Prostate gland (tissue), 2 donors: ENCODE measurements at regions not wholly inside any gene's neighbourhood (a gene's known extent, or its start where the extent isn't known, plus 50 kb on each side); places are given as distances from the start of the nearest gene placed in this dataset.

Source experiments
- DNase-seq: peaks from one replicate; pipeline ENCODE4 v3.0.0-alpha.2; 2019; ENCODE audit warnings: low spot score
- H3K27ac ChIP-seq, 2 donors: fragments of 200-600 bp; sonication (generic); 2 replicates each; pipeline ENCODE4 v1.5.1; 2017 to 2019
- H3K27me3 ChIP-seq: fragments of 200-600 bp; sonication (generic); replicated peaks from 2 replicates; pipeline ENCODE4 v1.5.1; 2019; ENCODE audit not compliant: insufficient read depth
- H3K36me3 ChIP-seq, 2 donors: fragments of 200-600 bp; sonication (generic); 1 replicate in 1 of 2; 2 replicates in 1 of 2; pipeline versions ENCODE4 v1.5.1 to v1.8.1; 2017 to 2019
- H3K4me1 ChIP-seq: fragments of 200-600 bp; sonication (generic); replicated peaks from 2 replicates; pipeline ENCODE4 v1.5.1; 2019
- H3K4me3 ChIP-seq, 2 donors: fragments of 200-600 bp; sonication (generic); 2 replicates each; pipeline ENCODE4 v1.5.1; 2017 to 2019
- H3K9me3 ChIP-seq: fragments of 200-600 bp; sonication (generic); 2 replicates; pipeline ENCODE4 v1.5.1; 2017
- POLR2A ChIP-seq: fragments of 450-650 bp; IDR thresholded peaks from one replicate; pipeline ENCODE4 v1.6.1; 2016; ENCODE audit warnings: antibody characterized with exemption, mild to moderate bottlenecking
- POLR2AphosphoS5 ChIP-seq: sonication (generic); formaldehyde crosslinking; IDR thresholded peaks from one replicate; pipeline ENCODE4 v1.6.1; 2017; ENCODE audit warnings: antibody characterized with exemption
- WGBS: methylation state at CpG from one replicate; pipeline ENCODE4 v1.1.5; 2018; 5-methylcytosine and 5-hydroxymethylcytosine counted together
- intact Hi-C: fragments of 100-400 bp; cut with DNase I; formaldehyde crosslinking; loops from one replicate; pipeline ENCODE4 v1.14.2; 2022
- TF ChIP-seq, protein P1 (sequence below), 4 experiments: fragments of 200-600 bp in 2 of 4; fragments of 450-650 bp in 2 of 4; sonication (generic) in 2 of 4; IDR thresholded peaks; 1 replicate in 3 of 4; 2 replicates in 1 of 4; pipeline ENCODE4 v1.5.1; 2016 to 2019; ENCODE audit warnings: antibody characterized with exemption in 4 of 4, mild to moderate bottlenecking in 2 of 4, moderate library complexity in 2 of 4

GRCh38 chrX:120753413-120754251, 122.0 kb downstream of the CT47B1 start:
- H3K9me3 ChIP-seq: no peaks in the 10 kb centered on the region
- TF ChIP-seq, protein P1, sequence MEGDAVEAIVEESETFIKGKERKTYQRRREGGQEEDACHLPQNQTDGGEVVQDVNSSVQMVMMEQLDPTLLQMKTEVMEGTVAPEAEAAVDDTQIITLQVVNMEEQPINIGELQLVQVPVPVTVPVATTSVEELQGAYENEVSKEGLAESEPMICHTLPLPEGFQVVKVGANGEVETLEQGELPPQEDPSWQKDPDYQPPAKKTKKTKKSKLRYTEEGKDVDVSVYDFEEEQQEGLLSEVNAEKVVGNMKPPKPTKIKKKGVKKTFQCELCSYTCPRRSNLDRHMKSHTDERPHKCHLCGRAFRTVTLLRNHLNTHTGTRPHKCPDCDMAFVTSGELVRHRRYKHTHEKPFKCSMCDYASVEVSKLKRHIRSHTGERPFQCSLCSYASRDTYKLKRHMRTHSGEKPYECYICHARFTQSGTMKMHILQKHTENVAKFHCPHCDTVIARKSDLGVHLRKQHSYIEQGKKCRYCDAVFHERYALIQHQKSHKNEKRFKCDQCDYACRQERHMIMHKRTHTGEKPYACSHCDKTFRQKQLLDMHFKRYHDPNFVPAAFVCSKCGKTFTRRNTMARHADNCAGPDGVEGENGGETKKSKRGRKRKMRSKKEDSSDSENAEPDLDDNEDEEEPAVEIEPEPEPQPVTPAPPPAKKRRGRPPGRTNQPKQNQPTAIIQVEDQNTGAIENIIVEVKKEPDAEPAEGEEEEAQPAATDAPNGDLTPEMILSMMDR (IDR thresholded peaks at IDR 0.05): no peak
- TF ChIP-seq POLR2A: no peak
- TF ChIP-seq POLR2AphosphoS5: no peak
- intact Hi-C loops: no loop called here

GRCh38 chrX:120752431-120753082, 122.7 kb upstream of the C1GALT1C1 start:
- Histone ChIP-seq H3K4me1 (no peaks in the 10 kb centered on the region), H3K27me3 (no peaks in the 10 kb centered on the region), H3K27ac (no peak overlapping the region), H3K4me3 (no peak overlapping the region), H3K36me3 (no peaks in the 10 kb centered on the region), H3K9me3 (no peaks in the 10 kb centered on the region)
- TF ChIP-seq POLR2AphosphoS5 (no peak), POLR2A (no peak)
- TF ChIP-seq, protein P1 (IDR thresholded peaks at IDR 0.05): no peak
- 42% methylated on average over 7 of the region's 7 CpGs for WGBS
- intact Hi-C loops: no loop called here
- DNase-seq: no peak

More at GRCh38 chrX:120753413-120754251, 122.0 kb downstream of the CT47B1 start:
- H3K4me3 ChIP-seq: no peak overlapping the region
- DNase-seq: no peak
- H3K27me3 ChIP-seq: no peaks in the 10 kb centered on the region
- no peaks in the 10 kb centered on the region for H3K36me3 ChIP-seq
- H3K27ac ChIP-seq: no peak overlapping the region
- no peaks in the 10 kb centered on the region for H3K4me1 ChIP-seq
- WGBS: 82% methylated on average over 10 of the region's 10 CpGs

DNA sequence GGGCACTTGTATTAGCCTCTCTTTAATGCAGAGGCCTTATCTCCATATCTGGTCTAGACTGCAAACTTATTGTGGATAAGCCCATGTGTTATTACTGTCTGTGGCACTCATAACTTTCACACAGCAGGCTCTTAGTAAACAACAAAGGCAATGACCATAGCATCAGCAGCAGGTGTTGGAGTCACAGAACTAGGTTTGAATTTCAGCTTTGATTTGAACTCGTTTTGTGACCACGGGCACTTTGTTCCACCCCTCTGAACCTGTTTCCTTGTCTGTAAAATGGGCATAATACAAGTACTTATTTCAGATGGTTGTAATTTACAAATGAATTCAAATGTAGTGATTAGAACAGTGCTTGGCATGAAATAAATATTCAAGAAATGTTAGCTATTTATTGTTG, 121.8 kb upstream of the C1GALT1C1 start:
- TF ChIP-seq POLR2AphosphoS5 (no peak), POLR2A (no peak)
- TF ChIP-seq, protein P1 (IDR thresholded peaks at IDR 0.05): no peak
- no peaks in the 10 kb centered on the region for H3K9me3 ChIP-seq
- intact Hi-C loops: no loop called here
- no peak for DNase-seq
- no peaks in the 10 kb centered on the region for H3K27me3 ChIP-seq
- WGBS: 95% methylated on average over 2 of the region's 2 CpGs
- H3K36me3 ChIP-seq: no peaks in the 10 kb centered on the region
- H3K4me1 ChIP-seq: no peaks in the 10 kb centered on the region
- no peak overlapping the region for H3K4me3 ChIP-seq
- H3K27ac ChIP-seq: no peak overlapping the region

DNA sequence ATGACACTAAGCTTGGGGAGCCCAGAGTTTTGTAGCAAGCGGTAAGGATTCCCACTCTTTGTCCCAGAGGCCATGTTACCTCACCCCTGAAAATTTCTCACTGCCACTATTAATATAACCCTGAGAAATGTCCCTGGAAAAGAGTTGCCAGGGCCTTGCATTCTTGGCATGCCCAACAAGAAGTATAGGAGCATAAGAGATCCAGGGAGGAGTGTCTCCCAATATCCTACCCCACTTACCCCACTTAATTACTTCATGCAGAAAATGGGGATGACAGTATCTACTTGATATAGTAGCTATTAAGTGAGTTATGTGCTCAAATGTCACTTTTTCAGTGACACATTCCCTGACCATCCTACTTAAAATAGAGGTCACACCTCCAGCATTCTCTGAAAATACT, 120.5 kb upstream of the C1GALT1C1 start:
- 86% methylated on average over 1 of the region's 1 CpG for WGBS
- intact Hi-C loops: no loop called here
- TF ChIP-seq, protein P1 (IDR thresholded peaks at IDR 0.05): no peak
- TF ChIP-seq POLR2AphosphoS5 (no peak), POLR2A (no peak)
- Histone ChIP-seq H3K27ac (no peak overlapping the region), H3K9me3 (no peaks in the 10 kb centered on the region), H3K27me3 (no peaks in the 10 kb centered on the region), H3K4me3 (no peak overlapping the region), H3K36me3 (no peaks in the 10 kb centered on the region), H3K4me1 (no peaks in the 10 kb centered on the region)
- no peak for DNase-seq
